CD4-positive, alpha-beta T cell treated with Interleukin-4 for 1 hour (primary cell): ENCODE measurements at regions not wholly inside any gene's neighbourhood (a gene's known extent, or its start where the extent isn't known, plus 50 kb on each side); places are given as distances from the start of the nearest gene placed in this dataset.
A peak's percentile ranks its signal among the peaks of the same experiment; 100 is the strongest.

Experiments
- DNase-seq, 2 donors: peaks; one replicate each; pipeline ENCODE4 v3.0.0-alpha.2; 2020 to 2022

- DNase-seq = peak in 1 of 2 donors; percentile 36
Measured at GRCh38 chr5:96595300-96596090, 66.7 kb upstream of the CAST start.

GRCh38 chr5:96597438-96598020 is 64.6 kb upstream of the CAST start:
- no peak for DNase-seq

GRCh38 chr5:96601200-96601599 is 61.0 kb upstream of the CAST start:
- no peak for DNase-seq

- DNase-seq = peak; percentile 28 to 77
Measured at GRCh38 chr5:96601715-96602244, 60.4 kb upstream of the CAST start.

GRCh38 chr5:96602776-96603175 is 59.4 kb upstream of the CAST start:
- no peak for DNase-seq

- no peak for DNase-seq
Measured at GRCh38 chr5:96605144-96605837, 56.9 kb upstream of the CAST start.

- no peak for DNase-seq
Measured at GRCh38 chr5:96609369-96609768, 52.8 kb upstream of the CAST start.

GRCh38 chr5:96610747-96611146 is 51.4 kb upstream of the CAST start:
- no peak for DNase-seq

GRCh38 chr5:96611946-96612345 is 50.2 kb upstream of the CAST start:
- no peak for DNase-seq
